Endothelial cell of umbilical vein (primary cell): ENCODE measurements at regions not wholly inside any gene's neighbourhood (a gene's known extent, or its start where the extent isn't known, plus 50 kb on each side); places are given as distances from the start of the nearest gene placed in this dataset.

Source experiments
- EZH2 ChIP-seq: IDR thresholded peaks from 2 replicates; pipeline ENCODE4 v1.6.1; 2012; ENCODE audit warnings: borderline replicate concordance, low read depth, mild to moderate bottlenecking, moderate library complexity, low read length, inconsistent platforms; ENCODE audit not compliant: severe bottlenecking
- TF ChIP-seq, protein P1 (sequence below), 2 donors: IDR thresholded peaks; 1 replicate in 1 of 2; 2 replicates in 1 of 2; pipeline ENCODE4 v1.5.1; 2011; ENCODE audit warnings: low read length in 2 of 2, mild to moderate bottlenecking in 2 of 2, moderate library complexity in 2 of 2, control low read depth in 1 of 2, inconsistent platforms in 1 of 2, low read depth in 1 of 2; ENCODE audit not compliant: insufficient read depth in 1 of 2; ENCODE audit errors: extremely low read depth in 1 of 2

DNA sequence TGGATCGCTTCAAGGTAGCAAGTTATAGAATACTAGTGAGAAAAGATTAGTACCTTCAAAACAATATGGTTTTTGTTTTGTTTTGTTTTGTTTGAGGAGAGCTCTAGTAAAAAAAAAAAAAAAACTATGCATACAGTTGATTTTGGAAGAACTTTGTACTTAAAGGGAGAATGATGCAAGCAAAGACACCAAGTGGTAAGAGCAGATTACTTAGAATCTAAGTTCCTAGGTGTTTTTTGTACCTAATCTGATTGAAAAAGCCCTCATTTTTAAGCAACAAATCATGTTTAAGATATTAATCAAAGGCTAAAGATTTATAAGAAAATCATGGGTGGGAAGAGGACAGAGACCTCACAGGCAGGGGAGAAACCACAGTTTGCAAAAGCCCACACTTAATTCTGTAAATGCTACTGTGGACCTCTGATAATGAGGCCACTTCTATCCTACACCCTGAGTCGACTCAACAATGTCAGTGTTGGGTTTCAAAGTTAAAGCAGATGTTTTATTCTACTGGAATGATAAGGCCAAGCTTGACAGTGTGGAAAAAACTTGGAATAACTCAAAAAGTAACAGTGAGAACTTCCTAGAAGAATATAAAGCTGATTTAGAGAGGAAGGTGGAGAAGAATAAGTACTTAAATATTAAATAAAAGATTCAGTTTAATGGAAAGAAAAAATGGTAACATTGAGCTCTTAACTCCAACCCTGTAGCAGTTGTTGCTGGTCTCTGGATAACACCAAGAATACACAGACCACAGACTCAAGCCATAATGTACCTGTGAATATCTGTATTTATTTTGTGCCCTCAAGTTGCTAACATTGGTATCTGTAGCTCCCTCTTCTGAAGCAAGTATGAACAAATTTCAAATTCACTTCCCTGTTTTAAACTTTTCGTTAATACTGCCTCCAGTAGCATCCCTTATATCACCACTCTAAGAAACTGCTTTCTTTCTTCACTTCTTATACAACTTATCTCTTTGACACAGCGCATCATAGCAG lies 1047.8 kb downstream of the EPHA7 start:
- TF ChIP-seq, protein P1, sequence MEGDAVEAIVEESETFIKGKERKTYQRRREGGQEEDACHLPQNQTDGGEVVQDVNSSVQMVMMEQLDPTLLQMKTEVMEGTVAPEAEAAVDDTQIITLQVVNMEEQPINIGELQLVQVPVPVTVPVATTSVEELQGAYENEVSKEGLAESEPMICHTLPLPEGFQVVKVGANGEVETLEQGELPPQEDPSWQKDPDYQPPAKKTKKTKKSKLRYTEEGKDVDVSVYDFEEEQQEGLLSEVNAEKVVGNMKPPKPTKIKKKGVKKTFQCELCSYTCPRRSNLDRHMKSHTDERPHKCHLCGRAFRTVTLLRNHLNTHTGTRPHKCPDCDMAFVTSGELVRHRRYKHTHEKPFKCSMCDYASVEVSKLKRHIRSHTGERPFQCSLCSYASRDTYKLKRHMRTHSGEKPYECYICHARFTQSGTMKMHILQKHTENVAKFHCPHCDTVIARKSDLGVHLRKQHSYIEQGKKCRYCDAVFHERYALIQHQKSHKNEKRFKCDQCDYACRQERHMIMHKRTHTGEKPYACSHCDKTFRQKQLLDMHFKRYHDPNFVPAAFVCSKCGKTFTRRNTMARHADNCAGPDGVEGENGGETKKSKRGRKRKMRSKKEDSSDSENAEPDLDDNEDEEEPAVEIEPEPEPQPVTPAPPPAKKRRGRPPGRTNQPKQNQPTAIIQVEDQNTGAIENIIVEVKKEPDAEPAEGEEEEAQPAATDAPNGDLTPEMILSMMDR (IDR thresholded peaks at IDR 0.05; ENCODE audit: extremely low read depth in 1 of 2, insufficient read depth in 1 of 2, low read depth in 1 of 2, low read length in 2 of 2) = no peak
- TF ChIP-seq EZH2 = no peak
